Type B pancreatic cell (in vitro differentiated cells): ENCODE measurements at regions not wholly inside any gene's neighbourhood (a gene's known extent, or its start where the extent isn't known, plus 50 kb on each side); places are given as distances from the start of the nearest gene placed in this dataset.

ENCODE experiments used
- DNase-seq: peaks from one replicate; pipeline ENCODE4 v3.0.0; 2021; ENCODE audit warnings: mixed read lengths; ENCODE audit not compliant: unreplicated experiment; ENCODE audit errors: extremely low spot score
- H3K27ac Mint-ChIP-seq: 2 replicates; pipeline ENCODE4 v1.8.0; 2021; ENCODE audit warnings: mild to moderate bottlenecking, mixed read lengths
- H3K27me3 Mint-ChIP-seq: 2 replicates; pipeline ENCODE4 v1.8.0; 2021; ENCODE audit warnings: mixed read lengths
- H3K36me3 Mint-ChIP-seq: 2 replicates; pipeline ENCODE4 v1.8.0; 2021; ENCODE audit warnings: mixed read lengths
- H3K4me1 Mint-ChIP-seq: one replicate; pipeline ENCODE4 v1.8.0; 2021; ENCODE audit warnings: mixed read lengths; ENCODE audit not compliant: unreplicated experiment
- H3K4me3 Mint-ChIP-seq: 2 replicates; pipeline ENCODE4 v1.8.0; 2021; ENCODE audit warnings: mild to moderate bottlenecking, mixed read lengths
- H3K9me3 Mint-ChIP-seq: 2 replicates; pipeline ENCODE4 v1.8.0; 2021; ENCODE audit warnings: mixed read lengths
- TF ChIP-seq, protein P1 (sequence below): fragments of 200-600 bp; sonication (generic); conservative IDR thresholded peaks from 2 replicates; pipeline ENCODE4 v1.5.0; 2021; ENCODE audit warnings: antibody characterized with exemption, mild to moderate bottlenecking

DNA sequence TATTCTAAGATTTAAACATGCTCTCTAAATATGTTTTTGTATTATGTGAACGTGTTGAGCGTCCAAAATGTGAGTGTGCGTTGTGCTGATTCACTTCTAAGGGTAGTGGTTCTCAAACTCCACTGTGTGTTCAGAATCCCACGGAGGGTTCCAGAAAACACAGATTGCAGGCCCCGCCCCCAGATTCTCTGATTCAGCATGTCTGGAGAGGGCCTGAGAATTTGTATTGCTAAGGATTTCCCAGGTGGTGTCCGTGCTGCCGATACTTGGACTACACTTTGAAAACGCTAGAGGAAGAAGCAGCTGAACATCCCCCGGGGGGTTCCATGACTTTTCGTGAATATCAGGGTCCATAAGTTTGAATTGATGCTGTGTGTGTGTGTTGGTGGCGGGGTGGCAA is 1043.2 kb upstream of the WWC1 start:
- no peak for DNase-seq
- Mint-ChIP-seq H3K36me3 (no peaks in the 10 kb centered on the region), H3K27ac (no peak overlapping the region), H3K4me3 (no peak overlapping the region), H3K27me3 (no peaks in the 10 kb centered on the region), H3K4me1 (peaks cover 10% of the 10 kb centered on the region), H3K9me3 (no peaks in the 10 kb centered on the region)
- TF ChIP-seq, protein P1, sequence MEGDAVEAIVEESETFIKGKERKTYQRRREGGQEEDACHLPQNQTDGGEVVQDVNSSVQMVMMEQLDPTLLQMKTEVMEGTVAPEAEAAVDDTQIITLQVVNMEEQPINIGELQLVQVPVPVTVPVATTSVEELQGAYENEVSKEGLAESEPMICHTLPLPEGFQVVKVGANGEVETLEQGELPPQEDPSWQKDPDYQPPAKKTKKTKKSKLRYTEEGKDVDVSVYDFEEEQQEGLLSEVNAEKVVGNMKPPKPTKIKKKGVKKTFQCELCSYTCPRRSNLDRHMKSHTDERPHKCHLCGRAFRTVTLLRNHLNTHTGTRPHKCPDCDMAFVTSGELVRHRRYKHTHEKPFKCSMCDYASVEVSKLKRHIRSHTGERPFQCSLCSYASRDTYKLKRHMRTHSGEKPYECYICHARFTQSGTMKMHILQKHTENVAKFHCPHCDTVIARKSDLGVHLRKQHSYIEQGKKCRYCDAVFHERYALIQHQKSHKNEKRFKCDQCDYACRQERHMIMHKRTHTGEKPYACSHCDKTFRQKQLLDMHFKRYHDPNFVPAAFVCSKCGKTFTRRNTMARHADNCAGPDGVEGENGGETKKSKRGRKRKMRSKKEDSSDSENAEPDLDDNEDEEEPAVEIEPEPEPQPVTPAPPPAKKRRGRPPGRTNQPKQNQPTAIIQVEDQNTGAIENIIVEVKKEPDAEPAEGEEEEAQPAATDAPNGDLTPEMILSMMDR: no peak

DNA sequence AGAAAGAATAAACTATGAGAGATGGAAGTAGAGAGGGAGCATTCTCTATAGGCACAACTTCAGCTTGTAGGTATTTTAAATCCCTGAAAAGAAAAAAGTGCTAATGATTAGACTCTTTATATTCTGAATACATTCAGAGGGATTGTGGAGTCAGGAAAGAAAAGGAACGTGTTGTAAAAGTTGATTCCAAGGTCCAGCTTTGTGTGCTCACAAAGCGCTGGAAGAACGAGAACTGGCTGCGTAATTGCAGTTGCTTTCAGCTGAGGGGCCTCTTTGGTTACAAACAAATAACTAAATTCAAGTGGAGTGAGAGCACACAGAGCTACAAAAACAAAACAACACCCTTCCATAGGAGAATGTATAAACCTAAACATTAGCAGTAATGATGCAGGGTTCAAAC is 1040.4 kb upstream of the WWC1 start:
- DNase-seq: no peak
- Mint-ChIP-seq H3K36me3 (no peaks in the 10 kb centered on the region), H3K27ac (no peak overlapping the region), H3K4me3 (no peak overlapping the region), H3K27me3 (no peaks in the 10 kb centered on the region), H3K4me1 (peaks cover 3% of the 10 kb centered on the region), H3K9me3 (peaks cover 8% of the 10 kb centered on the region)
- TF ChIP-seq, protein P1: no peak

DNA sequence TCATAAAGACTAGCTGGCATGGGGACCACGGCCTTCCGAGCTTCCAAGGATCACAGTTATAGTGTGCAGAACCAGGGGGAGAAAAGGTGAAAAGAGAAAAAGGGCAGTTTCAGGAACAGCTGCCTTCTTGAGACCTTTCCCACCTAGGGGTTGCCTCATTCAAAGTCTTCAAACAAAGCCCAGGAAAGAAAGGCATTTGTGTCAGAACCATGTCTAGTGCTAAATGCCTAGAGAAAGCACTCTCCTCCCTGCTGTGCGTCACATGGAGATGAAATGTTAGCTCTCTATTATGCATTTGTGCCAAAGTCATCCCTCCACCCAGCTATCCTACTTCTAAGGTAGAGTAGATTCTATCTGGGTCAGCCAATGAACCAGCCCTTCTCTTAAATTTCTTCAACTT is 1037.3 kb upstream of the WWC1 start:
- H3K9me3 Mint-ChIP-seq: peaks cover 10% of the 10 kb centered on the region
- DNase-seq: no peak
- no peaks in the 10 kb centered on the region for H3K36me3 Mint-ChIP-seq
- TF ChIP-seq, protein P1: no peak
- peaks cover 4% of the 10 kb centered on the region for H3K4me1 Mint-ChIP-seq
- H3K27ac Mint-ChIP-seq: no peak overlapping the region
- H3K4me3 Mint-ChIP-seq: no peak overlapping the region
- no peaks in the 10 kb centered on the region for H3K27me3 Mint-ChIP-seq

DNA sequence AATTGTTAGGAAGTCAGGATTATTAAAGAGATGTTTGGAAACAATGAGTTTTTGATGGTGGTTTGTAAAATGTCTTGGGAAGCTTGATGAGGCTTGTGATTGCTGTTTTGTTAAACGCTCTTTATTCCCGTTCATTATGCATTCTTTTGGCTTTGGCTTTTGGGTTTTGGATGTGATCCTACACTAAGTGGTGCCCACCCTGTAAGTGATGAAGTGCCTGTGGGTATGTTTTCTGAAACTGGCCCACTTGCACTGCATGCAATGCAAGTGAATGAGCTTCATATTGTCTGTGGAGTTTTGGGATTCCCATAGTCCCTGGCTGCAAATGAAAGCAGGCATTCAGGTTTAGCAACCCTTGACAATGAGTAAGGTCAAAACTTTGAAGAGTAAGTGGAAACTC is 1035.5 kb upstream of the WWC1 start:
- DNase-seq: no peak
- H3K36me3 Mint-ChIP-seq: no peaks in the 10 kb centered on the region
- peaks cover 4% of the 10 kb centered on the region for H3K4me1 Mint-ChIP-seq
- H3K9me3 Mint-ChIP-seq: peaks cover 10% of the 10 kb centered on the region
- no peak overlapping the region for H3K27ac Mint-ChIP-seq
- TF ChIP-seq, protein P1: no peak
- no peaks in the 10 kb centered on the region for H3K27me3 Mint-ChIP-seq
- no peak overlapping the region for H3K4me3 Mint-ChIP-seq

DNA sequence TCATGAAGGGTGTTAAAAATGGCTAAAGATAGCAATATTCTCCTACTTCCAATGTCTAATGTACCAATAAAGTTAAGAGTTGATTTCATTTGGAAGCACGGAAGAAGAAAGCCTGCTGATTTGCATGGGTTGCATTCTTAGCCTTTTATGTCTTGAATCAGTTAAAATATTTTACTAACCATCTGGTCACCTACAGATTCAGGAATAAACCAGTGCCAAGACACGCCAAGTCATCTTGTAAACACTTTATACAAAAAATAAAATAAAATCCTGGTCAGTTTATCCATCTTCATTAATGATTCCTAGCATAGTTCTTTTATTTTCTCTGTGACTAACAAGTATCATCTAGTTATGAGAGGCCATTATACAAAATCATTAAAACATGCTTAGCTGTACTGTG is 1031.6 kb upstream of the WWC1 start:
- Mint-ChIP-seq H3K27ac (no peak overlapping the region), H3K27me3 (no peaks in the 10 kb centered on the region), H3K4me3 (no peak overlapping the region), H3K36me3 (no peaks in the 10 kb centered on the region), H3K9me3 (peaks cover 11% of the 10 kb centered on the region), H3K4me1 (peaks cover 4% of the 10 kb centered on the region)
- TF ChIP-seq, protein P1: no peak
- no peak for DNase-seq
